ENCODE measurements at regions not wholly inside any gene's neighbourhood (a gene's known extent, or its start where the extent isn't known, plus 50 kb on each side); places are given as distances from the start of the nearest gene placed in this dataset.

- TF ChIP-seq, protein P1, sequence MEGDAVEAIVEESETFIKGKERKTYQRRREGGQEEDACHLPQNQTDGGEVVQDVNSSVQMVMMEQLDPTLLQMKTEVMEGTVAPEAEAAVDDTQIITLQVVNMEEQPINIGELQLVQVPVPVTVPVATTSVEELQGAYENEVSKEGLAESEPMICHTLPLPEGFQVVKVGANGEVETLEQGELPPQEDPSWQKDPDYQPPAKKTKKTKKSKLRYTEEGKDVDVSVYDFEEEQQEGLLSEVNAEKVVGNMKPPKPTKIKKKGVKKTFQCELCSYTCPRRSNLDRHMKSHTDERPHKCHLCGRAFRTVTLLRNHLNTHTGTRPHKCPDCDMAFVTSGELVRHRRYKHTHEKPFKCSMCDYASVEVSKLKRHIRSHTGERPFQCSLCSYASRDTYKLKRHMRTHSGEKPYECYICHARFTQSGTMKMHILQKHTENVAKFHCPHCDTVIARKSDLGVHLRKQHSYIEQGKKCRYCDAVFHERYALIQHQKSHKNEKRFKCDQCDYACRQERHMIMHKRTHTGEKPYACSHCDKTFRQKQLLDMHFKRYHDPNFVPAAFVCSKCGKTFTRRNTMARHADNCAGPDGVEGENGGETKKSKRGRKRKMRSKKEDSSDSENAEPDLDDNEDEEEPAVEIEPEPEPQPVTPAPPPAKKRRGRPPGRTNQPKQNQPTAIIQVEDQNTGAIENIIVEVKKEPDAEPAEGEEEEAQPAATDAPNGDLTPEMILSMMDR (IDR thresholded peaks at IDR 0.05 in 8 of 11, conservative IDR thresholded peaks at IDR 0.05 in 3 of 11), result no peak
- TF ChIP-seq POLR2A (IDR thresholded peaks at IDR 0.05), result no peak
- TF ChIP-seq POLR2AphosphoS5 (IDR thresholded peaks at IDR 0.05), result no peak
Observed at GRCh38 chr2:212595036-212595654, 56.5 kb upstream of the ERBB4 start.

Measured in spleen (tissue), 7 donors.